CD4-positive, alpha-beta T cell treated with Interleukin-4 for 1 hour (primary cell): ENCODE measurements at regions not wholly inside any gene's neighbourhood (a gene's known extent, or its start where the extent isn't known, plus 50 kb on each side); places are given as distances from the start of the nearest gene placed in this dataset.
"Not testable (repeated sequence)": the region's sequence is repeated elsewhere in the genome, so short reads cannot be mapped to it uniquely, and the experiment has no call there.

ENCODE experiments used
- DNase-seq, 2 donors: peaks; one replicate each; pipeline ENCODE4 v3.0.0-alpha.2; 2020 to 2022

- DNase-seq: no peak
Measured at GRCh38 chr5:5782402-5782801, 359.9 kb downstream of the ICE1 start.

GRCh38 chr5:5781335-5781734 lies 358.9 kb downstream of the ICE1 start:
- DNase-seq: no peak

- no peak for DNase-seq
Measured at GRCh38 chr5:5780253-5780652, 357.8 kb downstream of the ICE1 start.

GRCh38 chr5:5777013-5777412 lies 354.5 kb downstream of the ICE1 start:
- no peak for DNase-seq

GRCh38 chr5:5772202-5772601 lies 349.7 kb downstream of the ICE1 start:
- no peak for DNase-seq

DNA sequence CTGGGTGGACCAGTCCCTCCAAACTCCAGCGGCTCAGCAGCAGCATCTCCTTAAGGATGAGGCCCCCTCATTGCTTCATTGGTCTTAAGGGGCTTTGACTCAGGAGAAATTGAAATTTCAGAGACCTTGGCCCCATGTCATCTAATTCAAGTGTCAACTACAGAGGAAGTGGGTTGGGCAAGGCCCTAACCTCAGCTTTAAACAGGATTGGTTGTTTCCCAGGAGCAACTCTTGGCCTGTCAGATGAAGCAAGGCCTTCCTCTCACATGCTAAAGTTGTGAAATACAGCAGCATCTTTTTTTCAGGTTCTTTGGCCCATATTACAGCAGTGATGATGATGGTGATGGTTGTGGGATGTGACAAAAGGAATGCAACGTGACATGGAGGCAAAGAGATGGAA lies 348.3 kb downstream of the ICE1 start:
- DNase-seq: no peak

GRCh38 chr5:5767286-5767928 lies 344.9 kb downstream of the ICE1 start:
- no peak for DNase-seq

DNA sequence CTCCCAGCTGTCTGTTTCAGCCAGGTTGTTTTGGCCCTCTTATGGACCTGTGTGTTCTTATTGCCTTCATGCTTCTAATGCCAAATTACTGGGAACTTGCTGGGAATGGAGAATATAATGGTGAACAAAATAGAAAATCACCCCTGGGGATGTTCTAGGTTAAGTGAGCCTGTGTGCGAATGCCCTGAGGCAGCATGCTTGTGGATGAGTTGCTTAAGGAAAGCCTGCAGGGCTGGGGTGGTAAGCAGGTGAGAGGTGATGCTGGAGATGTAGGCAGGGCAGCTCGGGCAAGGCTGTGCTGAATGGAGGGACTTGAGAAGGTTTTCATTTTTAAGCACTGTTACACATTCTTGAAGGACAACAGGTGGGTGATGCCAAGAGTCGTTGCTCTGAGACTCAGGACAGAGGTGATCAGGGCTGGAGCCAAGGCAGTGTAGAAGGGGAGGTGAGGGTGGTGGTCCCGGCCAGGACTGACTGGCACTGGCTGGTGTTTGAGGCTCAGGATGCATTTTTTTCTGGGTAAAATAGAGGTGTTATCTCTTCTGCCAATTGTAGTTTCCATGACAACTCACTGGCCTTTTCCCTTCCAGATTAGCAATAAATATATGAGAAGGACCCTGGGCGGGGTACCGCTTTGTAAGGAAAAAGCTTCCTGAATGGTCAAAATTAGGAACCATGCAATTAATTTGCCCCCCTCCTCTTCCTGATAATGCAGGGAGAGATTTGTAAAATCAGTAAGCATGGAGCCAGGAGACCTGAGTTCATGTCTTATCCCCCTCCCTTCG lies 342.8 kb downstream of the ICE1 start:
- no peak for DNase-seq

DNA sequence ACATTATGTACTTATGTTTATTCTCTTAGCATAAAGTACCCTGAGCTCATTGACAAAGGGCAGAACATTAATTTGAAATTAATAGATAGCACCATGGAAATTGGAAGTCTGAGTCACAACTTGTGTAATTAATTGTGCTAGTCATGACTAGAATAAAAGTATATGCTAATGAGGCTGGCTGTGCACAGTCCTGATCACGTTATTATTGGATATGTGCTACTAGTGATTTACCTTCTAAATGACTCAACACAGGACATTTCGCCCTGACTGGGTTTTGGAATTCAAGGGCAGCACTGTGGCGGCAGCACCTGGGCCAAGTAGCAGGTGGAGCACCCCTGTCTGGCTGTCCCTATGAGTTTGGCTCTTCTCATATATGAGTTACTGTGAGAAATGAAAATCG lies 341.8 kb downstream of the ICE1 start:
- DNase-seq: no peak

DNA sequence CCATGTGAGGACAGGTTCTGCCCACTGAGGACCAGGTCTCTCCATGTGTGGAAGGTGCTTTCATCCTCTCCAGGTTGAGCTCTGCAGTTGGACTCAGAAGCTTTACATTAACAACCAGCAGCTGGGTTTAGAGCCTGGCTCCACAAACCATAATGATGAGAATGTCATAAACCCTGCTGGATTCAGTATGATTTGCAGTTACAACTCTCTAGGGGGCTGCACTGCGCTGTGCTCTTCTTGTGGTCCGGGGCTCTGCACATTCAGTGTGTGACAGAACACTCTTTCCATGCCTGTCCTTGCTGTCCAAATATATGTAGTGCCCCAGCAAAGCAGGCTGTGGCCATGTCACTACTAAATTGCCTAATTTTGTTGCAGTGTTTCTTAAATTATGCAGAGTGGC lies 334.3 kb downstream of the ICE1 start:
- DNase-seq: no peak

DNA sequence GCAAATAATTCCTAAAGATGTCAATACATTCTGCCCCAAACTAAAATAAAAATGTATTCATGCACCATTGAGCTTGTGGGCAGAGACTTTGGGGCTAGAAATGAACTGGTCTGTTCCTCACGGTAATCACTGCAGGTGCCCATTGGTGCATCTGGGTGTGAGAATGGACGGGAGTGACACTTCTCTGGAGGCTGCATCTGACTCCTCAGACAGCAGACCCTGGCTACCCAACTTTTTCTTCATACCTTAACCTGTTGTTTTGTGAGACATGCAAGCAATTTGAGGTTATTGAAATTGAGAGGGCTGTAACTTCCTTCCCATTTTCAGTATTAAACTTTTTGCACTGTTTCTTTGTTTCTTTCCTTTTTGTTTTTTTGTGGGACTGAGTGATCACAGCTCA lies 333.4 kb downstream of the ICE1 start:
- DNase-seq: no peak

DNA sequence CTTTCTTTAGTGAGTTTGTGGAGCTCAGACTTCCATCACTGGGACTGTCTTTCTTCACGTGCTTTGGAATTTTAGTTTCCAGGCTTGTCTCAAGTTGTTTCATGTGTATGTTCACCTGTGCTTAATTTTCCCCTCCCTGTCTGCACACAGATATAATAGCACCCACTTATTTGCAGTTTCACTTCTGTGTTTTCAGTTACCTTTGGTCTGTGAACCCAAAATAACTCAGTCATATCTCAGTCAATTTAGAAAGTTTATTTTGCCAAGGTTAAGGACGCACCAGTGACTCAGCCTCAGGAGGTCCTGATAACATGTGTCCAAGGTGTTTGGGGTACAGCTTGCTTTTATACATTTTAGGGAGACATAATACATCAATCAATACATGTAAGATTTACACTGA lies 330.4 kb downstream of the ICE1 start:
- no peak for DNase-seq

DNA sequence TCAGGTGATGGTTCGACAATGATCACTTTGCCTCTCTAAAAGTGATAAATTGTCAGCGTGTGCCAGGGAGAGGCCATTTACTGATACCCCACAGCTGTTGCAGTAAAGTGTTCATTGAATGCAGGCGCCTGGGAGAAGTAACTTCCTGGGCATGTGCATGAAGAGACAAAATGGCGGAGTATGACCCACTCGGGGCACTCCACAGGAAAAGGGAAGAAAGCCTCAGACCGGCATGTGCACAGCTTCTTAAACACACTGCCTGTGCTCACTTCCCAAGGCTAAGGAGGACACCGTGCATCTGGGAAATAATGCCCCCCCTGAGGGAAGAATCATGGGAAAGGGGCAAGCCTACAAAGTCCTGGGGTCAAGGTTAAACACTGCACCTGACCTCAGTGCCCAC lies 329.5 kb downstream of the ICE1 start:
- no peak for DNase-seq

DNA sequence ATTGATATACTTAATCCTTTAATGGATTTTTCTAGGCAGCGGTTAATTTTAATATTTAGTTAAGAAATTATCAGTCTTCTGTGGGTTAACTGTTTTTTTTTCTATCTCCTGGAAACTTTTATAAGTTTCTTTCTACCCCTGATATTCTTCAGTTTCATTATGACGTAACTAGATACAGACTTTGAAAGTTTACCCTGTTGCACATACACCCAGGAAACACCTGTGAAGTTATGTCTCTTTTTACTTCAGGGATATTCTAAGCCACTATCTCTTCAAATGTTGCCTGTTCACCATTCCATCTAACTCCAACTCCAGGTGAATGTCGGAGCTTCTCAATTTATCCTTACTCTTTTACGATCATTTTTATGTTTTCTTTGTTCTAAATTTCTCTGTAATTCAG lies 329.0 kb downstream of the ICE1 start:
- DNase-seq: no peak

DNA sequence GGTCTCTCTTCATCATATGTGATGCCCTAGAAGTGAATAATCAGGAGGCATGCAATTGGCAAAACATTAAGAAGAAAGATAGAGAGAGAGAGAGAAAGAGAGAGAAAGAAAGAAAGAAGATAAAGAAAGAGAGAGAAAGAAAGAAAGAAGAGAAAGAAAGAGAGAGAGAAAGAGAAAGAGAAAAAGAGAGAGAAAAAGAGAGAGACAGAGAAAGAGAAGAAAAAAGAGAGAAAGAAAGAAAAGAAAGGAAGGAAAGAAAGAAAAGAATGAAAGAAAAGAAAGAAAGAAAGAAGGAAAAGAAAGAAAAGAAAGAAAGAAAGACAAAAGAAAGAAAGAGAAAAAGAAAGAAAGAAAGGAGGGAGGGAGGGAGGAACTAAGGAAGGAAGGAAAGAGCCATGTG lies 318.9 kb downstream of the ICE1 start:
- DNase-seq: no peak

- DNase-seq: no peak
Measured at GRCh38 chr5:5739490-5739945, 317.0 kb downstream of the ICE1 start.

- no peak for DNase-seq
Measured at GRCh38 chr5:5738797-5739489, 316.5 kb downstream of the ICE1 start.

GRCh38 chr5:5736007-5736406 lies 313.5 kb downstream of the ICE1 start:
- DNase-seq: no peak

- DNase-seq: not testable (repeated sequence)
Measured at GRCh38 chr5:5733058-5733457, 310.6 kb downstream of the ICE1 start.

- no peak for DNase-seq
Measured at GRCh38 chr5:5726401-5726800, 303.9 kb downstream of the ICE1 start.

- no peak for DNase-seq
Measured at GRCh38 chr5:5721881-5722280, 299.4 kb downstream of the ICE1 start.

DNA sequence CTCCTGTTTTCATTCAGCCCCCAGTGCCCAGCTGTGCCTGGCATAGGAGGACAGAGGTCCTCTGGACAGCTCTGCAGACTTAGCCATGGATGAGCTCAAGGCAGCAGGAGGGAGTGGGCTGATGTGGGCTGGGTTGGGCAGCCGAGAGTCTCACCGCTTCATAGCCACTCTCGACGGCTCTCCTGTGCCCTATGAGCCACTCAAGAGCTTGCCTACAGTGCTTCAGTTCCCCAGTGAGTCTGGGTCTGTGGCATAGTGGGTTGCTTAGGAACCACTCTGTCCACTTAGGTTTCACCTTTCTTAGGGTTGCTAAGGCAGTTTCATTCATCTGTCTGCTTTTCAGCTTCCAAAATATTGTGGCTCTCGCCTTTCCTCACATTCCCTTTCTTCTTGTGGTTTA lies 296.8 kb downstream of the ICE1 start:
- DNase-seq: no peak

DNA sequence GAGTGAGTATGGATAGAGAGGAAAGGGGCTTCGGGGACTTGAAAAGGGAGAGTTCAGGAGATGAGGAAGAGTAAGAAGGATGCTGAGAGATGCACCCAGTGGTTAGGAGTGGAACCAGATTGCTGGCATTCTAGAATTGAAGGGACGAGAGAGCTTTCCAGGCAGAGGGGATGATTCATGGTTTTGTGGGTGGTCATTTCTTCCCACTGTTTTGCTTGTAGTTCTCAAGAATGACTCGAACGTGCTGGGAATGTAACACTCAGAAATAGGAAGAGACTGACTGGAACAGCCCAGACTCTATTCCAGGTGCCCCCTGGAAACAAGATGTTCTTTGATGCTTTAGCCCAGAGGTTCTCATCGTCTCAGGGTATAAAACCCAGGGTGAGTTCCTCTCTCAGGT lies 294.2 kb downstream of the ICE1 start:
- no peak for DNase-seq

- DNase-seq: no peak
Measured at GRCh38 chr5:5711592-5711991, 289.1 kb downstream of the ICE1 start.
